ENCODE measurements at regions not wholly inside any gene's neighbourhood (a gene's known extent, or its start where the extent isn't known, plus 50 kb on each side); places are given as distances from the start of the nearest gene placed in this dataset.

DNA sequence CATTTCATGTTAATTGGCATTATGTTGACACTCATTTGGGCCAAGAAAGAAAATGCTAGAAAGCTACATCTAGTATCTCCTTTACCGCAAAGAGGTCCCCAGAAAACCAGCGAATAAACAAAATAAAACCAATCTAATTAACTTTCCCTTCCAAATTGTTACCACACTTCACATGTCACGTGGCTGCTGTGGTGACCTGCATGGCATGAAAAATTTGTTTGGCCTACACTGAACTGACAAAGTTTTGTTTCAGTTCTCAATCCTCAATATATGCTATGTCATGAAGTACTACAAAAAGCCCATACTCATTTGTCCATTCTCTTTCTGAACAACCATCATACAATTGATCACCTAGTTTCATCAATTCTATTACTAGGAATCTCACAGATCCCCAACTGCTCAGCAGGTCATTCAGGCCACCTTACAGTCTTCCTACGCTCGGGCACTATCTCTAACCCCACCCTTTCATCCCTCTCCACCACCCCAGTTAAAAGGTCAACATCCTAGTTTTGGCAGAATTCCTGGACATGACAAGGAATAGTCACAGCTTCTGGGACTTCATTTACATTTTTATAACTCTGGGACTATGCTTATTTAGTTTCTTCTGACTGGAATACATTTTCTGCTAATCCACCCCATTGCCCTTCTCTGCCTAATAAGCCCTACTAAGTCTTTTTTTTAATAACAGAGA lies 480.4 kb downstream of the IGSF11 start:
- H3K4me2 ChIP-seq (ENCODE audit: insufficient read depth, low read length) = no peak overlapping the region
- ChIA-PET CTCF (ENCODE audit: low intra/inter-chr PET ratio) (no interaction called here), POLR2A (no interaction called here)
- H4K20me1 ChIP-seq (replicated peaks; ENCODE audit: control insufficient read depth, insufficient read depth, low read length) = no peaks in the 10 kb centered on the region
- H3K4me3 ChIP-seq = no peak overlapping the region
- intact Hi-C loops (cut with micrococcal nuclease) = no loop called here
- no peaks in the 10 kb centered on the region for H3K79me2 ChIP-seq (ENCODE audit: control insufficient read depth, insufficient read depth, low read length)
- in situ Hi-C loops (cut with MboI) = no loop called here
- H3K4me1 ChIP-seq (replicated peaks in 1 of 2; ENCODE audit: control insufficient read depth in 2 of 2, insufficient read depth in 2 of 2, low read length in 2 of 2) = no peaks in the 10 kb centered on the region
- no peak for TF ChIP-seq ZNF217 (CRISPR knock-in tag; IDR thresholded peaks at IDR 0.05)
- no peak for TF ChIP-seq PHB2 (IDR thresholded peaks at IDR 0.05; ENCODE audit: low read depth)
- no peak for TF ChIP-seq ETV1 (tag; conservative IDR thresholded peaks at IDR 0.05; ENCODE audit: low read depth)
- no peak for TF ChIP-seq TEAD2 (tag; IDR thresholded peaks at IDR 0.05)
- no peak for TF ChIP-seq BRCA1 (IDR thresholded peaks at IDR 0.05)
- TF ChIP-seq BRCA1 (CRISPR knock-in tag; IDR thresholded peaks at IDR 0.05) = no peak
- TF ChIP-seq ASH1L (IDR thresholded peaks at IDR 0.05; ENCODE audit: borderline replicate concordance, low read depth, partially characterized antibody) = no peak
- TF ChIP-seq RBM34 (IDR thresholded peaks at IDR 0.05; ENCODE audit: borderline replicate concordance, insufficient read depth, low read length) = no peak
- TF ChIP-seq MCM3 (IDR thresholded peaks at IDR 0.05) = no peak
- TF ChIP-seq HMG20A (CRISPR knock-in tag; conservative IDR thresholded peaks at IDR 0.05) = no peak
- BruUV-seq (replicated peaks) = no TSS peak
- H3K9me1 ChIP-seq (ENCODE audit: control insufficient read depth, insufficient read depth, low read length) = no peaks in the 10 kb centered on the region
- WGBS (ENCODE audit: insufficient coverage, low coverage, missing lambda C conversion rate) = 12% methylated on average over 5 of the region's 5 CpGs
- H3K9ac ChIP-seq (ENCODE audit: insufficient read depth in 1 of 2, low read depth in 2 of 2, low read length in 2 of 2) = no peak overlapping the region
- H3K27me3 ChIP-seq (ENCODE audit: control insufficient read depth in 2 of 2, insufficient read depth in 2 of 2, low read length in 2 of 2) = no peaks in the 10 kb centered on the region
- FAIRE-seq (no peak), ATAC-seq (no peak), DNase-seq (ENCODE audit: extremely low read depth in 1 of 4, low spot score in 3 of 4) (no peak)
- H3K27ac ChIP-seq (ENCODE audit: extremely low read depth, low read depth, low read length) = no peak overlapping the region
- no peak overlapping the region for H2AFZ ChIP-seq (ENCODE audit: low read depth, low read length)
- H3K9me3 ChIP-seq (replicated peaks; ENCODE audit: control insufficient read depth, insufficient read depth, low read depth, low read length) = no peaks in the 10 kb centered on the region
- H3K36me3 ChIP-seq (ENCODE audit: control insufficient read depth, insufficient read depth, low read length) = no peaks in the 10 kb centered on the region

All from K562 (cell line).